ENCODE measurements at regions not wholly inside any gene's neighbourhood (a gene's known extent, or its start where the extent isn't known, plus 50 kb on each side); places are given as distances from the start of the nearest gene placed in this dataset.
A peak's percentile ranks its signal among the peaks of the same experiment; 100 is the strongest.

DNA sequence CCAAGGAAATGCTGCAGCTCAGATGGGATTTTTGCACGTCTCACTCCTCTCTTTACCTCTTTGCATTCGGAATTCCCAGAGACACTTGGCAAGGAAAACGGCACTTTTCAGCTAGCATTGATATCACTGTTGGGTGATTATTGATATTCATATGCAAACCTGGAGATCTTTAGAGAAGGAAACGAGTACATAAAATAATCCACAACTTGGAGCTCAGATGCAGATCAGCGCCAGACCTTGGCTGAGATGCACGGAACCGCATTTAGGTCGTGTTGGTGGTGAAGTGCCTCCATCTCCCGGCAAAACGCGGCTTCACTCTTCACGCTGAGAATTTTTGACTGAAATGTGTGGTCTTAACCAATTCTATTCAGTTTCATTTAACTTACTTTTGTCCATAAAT is 77.2 kb upstream of the ARHGEF7 start:
- Histone ChIP-seq H3F3A (replicated peaks; ENCODE audit: low read depth) (no peaks in the 10 kb centered on the region), H3K9me2 (ENCODE audit: insufficient read depth) (peaks cover 5% of the 10 kb centered on the region; the same call in 1 of the 2 replicates), H3K27ac (ENCODE audit: low read depth) (no peak overlapping the region), H3K36me3 (ENCODE audit: insufficient read depth) (no peaks in the 10 kb centered on the region), H2AFZ (peak overlapping the region; percentile 80; the same call in 1 of the 2 replicates), H3K4me3 (no peak overlapping the region), H3K4me1 (ENCODE audit: insufficient read depth) (no peaks in the 10 kb centered on the region; the same call in 1 of the 2 replicates), H3K4me2 (no peak overlapping the region), H3K79me2 (replicated peaks; ENCODE audit: insufficient read depth) (no peaks in the 10 kb centered on the region), H3K27me3 (ENCODE audit: insufficient read depth) (no peaks in the 10 kb centered on the region), H4K20me1 (replicated peaks; ENCODE audit: insufficient read depth) (no peaks in the 10 kb centered on the region)
- H3K27me3 Mint-ChIP-seq (ENCODE audit: insufficient read depth, low read depth, poor library complexity): no peaks in the 10 kb centered on the region
- H3K27ac Mint-ChIP-seq: no peak overlapping the region
- DNase-seq (ENCODE audit: low spot score) (no peak), ATAC-seq (no peak)
- H3K4me3 Mint-ChIP-seq: no peak overlapping the region
- TF ChIP-seq NANOG (IDR thresholded peaks at IDR 0.05; ENCODE audit: borderline replicate concordance) (no peak), ZNF331 (CRISPR knock-in tag; IDR thresholded peaks at IDR 0.05; ENCODE audit: low read depth) (no peak)
- TF ChIP-seq, protein P1, sequence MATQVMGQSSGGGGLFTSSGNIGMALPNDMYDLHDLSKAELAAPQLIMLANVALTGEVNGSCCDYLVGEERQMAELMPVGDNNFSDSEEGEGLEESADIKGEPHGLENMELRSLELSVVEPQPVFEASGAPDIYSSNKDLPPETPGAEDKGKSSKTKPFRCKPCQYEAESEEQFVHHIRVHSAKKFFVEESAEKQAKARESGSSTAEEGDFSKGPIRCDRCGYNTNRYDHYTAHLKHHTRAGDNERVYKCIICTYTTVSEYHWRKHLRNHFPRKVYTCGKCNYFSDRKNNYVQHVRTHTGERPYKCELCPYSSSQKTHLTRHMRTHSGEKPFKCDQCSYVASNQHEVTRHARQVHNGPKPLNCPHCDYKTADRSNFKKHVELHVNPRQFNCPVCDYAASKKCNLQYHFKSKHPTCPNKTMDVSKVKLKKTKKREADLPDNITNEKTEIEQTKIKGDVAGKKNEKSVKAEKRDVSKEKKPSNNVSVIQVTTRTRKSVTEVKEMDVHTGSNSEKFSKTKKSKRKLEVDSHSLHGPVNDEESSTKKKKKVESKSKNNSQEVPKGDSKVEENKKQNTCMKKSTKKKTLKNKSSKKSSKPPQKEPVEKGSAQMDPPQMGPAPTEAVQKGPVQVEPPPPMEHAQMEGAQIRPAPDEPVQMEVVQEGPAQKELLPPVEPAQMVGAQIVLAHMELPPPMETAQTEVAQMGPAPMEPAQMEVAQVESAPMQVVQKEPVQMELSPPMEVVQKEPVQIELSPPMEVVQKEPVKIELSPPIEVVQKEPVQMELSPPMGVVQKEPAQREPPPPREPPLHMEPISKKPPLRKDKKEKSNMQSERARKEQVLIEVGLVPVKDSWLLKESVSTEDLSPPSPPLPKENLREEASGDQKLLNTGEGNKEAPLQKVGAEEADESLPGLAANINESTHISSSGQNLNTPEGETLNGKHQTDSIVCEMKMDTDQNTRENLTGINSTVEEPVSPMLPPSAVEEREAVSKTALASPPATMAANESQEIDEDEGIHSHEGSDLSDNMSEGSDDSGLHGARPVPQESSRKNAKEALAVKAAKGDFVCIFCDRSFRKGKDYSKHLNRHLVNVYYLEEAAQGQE (IDR thresholded peaks at IDR 0.05; ENCODE audit: unreplicated experiment): no peak
- H3K36me3 Mint-ChIP-seq (ENCODE audit: low read depth): 0 out of 3 replicates have a peak, but pooled peaks cover under 1% of the 10 kb centered on the region
- peaks cover 1% of the 10 kb centered on the region; the same call in 1 of the 3 replicates for H3K9me3 Mint-ChIP-seq
- peaks cover 5% of the 10 kb centered on the region; the same call in 2 of the 3 replicates for H3K4me1 Mint-ChIP-seq

DNA sequence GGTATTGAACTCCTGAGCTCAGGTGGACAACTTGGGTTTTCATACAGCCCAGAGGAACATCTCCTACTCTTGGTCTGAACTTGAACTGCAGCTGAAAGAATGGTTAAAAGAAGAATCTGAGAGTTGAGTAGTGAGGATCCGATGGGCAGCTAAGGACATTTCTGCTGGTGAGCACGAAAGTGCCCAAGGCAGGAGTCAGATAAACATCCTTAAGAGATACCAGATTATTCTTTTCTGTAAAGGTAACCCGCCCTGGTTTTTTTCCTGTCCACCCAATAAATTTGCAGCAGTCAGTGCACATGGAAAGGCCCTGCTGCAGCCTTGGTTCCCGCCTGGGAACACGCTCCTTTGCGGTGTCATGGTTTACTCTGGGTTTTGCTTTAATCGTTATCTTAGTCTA is 78.4 kb upstream of the ARHGEF7 start:
- Histone ChIP-seq H2AFZ (no peak overlapping the region), H3K79me2 (replicated peaks; ENCODE audit: insufficient read depth) (no peaks in the 10 kb centered on the region), H3K4me1 (ENCODE audit: insufficient read depth) (no peaks in the 10 kb centered on the region; the same call in 1 of the 2 replicates), H3K4me3 (no peak overlapping the region), H3K36me3 (ENCODE audit: insufficient read depth) (no peaks in the 10 kb centered on the region), H3F3A (replicated peaks; ENCODE audit: low read depth) (no peaks in the 10 kb centered on the region), H3K27me3 (ENCODE audit: insufficient read depth) (no peaks in the 10 kb centered on the region), H4K20me1 (replicated peaks; ENCODE audit: insufficient read depth) (no peaks in the 10 kb centered on the region), H3K27ac (ENCODE audit: low read depth) (no peak overlapping the region), H3K4me2 (no peak overlapping the region), H3K9me2 (ENCODE audit: insufficient read depth) (peaks cover 6% of the 10 kb centered on the region; the same call in 1 of the 2 replicates)
- Mint-ChIP-seq H3K27me3 (ENCODE audit: insufficient read depth, low read depth, poor library complexity) (no peaks in the 10 kb centered on the region), H3K4me1 (peaks cover 5% of the 10 kb centered on the region; the same call in 2 of the 3 replicates), H3K9me3 (no peaks in the 10 kb centered on the region), H3K4me3 (no peak overlapping the region), H3K27ac (no peak overlapping the region), H3K36me3 (ENCODE audit: low read depth) (no peaks in the 10 kb centered on the region)
- no peak for DNase-seq (ENCODE audit: low spot score)
- no peak for ATAC-seq
- TF ChIP-seq ZNF331 (CRISPR knock-in tag; IDR thresholded peaks at IDR 0.05; ENCODE audit: low read depth) (no peak), CREB1 (CRISPR knock-in tag; IDR thresholded peaks at IDR 0.05; ENCODE audit: low read depth) (no peak), EZH2 (IDR thresholded peaks at IDR 0.05; ENCODE audit: low read depth, unreplicated experiment) (no peak), STAT1 (IDR thresholded peaks at IDR 0.05; ENCODE audit: unreplicated experiment) (no peak), POLR2AphosphoS5 (IDR thresholded peaks at IDR 0.05; ENCODE audit: low read depth) (no peak), NANOG (IDR thresholded peaks at IDR 0.05; ENCODE audit: borderline replicate concordance) (no peak), JUNB (IDR thresholded peaks at IDR 0.05; ENCODE audit: unreplicated experiment) (no peak)
- TF ChIP-seq, protein P2, sequence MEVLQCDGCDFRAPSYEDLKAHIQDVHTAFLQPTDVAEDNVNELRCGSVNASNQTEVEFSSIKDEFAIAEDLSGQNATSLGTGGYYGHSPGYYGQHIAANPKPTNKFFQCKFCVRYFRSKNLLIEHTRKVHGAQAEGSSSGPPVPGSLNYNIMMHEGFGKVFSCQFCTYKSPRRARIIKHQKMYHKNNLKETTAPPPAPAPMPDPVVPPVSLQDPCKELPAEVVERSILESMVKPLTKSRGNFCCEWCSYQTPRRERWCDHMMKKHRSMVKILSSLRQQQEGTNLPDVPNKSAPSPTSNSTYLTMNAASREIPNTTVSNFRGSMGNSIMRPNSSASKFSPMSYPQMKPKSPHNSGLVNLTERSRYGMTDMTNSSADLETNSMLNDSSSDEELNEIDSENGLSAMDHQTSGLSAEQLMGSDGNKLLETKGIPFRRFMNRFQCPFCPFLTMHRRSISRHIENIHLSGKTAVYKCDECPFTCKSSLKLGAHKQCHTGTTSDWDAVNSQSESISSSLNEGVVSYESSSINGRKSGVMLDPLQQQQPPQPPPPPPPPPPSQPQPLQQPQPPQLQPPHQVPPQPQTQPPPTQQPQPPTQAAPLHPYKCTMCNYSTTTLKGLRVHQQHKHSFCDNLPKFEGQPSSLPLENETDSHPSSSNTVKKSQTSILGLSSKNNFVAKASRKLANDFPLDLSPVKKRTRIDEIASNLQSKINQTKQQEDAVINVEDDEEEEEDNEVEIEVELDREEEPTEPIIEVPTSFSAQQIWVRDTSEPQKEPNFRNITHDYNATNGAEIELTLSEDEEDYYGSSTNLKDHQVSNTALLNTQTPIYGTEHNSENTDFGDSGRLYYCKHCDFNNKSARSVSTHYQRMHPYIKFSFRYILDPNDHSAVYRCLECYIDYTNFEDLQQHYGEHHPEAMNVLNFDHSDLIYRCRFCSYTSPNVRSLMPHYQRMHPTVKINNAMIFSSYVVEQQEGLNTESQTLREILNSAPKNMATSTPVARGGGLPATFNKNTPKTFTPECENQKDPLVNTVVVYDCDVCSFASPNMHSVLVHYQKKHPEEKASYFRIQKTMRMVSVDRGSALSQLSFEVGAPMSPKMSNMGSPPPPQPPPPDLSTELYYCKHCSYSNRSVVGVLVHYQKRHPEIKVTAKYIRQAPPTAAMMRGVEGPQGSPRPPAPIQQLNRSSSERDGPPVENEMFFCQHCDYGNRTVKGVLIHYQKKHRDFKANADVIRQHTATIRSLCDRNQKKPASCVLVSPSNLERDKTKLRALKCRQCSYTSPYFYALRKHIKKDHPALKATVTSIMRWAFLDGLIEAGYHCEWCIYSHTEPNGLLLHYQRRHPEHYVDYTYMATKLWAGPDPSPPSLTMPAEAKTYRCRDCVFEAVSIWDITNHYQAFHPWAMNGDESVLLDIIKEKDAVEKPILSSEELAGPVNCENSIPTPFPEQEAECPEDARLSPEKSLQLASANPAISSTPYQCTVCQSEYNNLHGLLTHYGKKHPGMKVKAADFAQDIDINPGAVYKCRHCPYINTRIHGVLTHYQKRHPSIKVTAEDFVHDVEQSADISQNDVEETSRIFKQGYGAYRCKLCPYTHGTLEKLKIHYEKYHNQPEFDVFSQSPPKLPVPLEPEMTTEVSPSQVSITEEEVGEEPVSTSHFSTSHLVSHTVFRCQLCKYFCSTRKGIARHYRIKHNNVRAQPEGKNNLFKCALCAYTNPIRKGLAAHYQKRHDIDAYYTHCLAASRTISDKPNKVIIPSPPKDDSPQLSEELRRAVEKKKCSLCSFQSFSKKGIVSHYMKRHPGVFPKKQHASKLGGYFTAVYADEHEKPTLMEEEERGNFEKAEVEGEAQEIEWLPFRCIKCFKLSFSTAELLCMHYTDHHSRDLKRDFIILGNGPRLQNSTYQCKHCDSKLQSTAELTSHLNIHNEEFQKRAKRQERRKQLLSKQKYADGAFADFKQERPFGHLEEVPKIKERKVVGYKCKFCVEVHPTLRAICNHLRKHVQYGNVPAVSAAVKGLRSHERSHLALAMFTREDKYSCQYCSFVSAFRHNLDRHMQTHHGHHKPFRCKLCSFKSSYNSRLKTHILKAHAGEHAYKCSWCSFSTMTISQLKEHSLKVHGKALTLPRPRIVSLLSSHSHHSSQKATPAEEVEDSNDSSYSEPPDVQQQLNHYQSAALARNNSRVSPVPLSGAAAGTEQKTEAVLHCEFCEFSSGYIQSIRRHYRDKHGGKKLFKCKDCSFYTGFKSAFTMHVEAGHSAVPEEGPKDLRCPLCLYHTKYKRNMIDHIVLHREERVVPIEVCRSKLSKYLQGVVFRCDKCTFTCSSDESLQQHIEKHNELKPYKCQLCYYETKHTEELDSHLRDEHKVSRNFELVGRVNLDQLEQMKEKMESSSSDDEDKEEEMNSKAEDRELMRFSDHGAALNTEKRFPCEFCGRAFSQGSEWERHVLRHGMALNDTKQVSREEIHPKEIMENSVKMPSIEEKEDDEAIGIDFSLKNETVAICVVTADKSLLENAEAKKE (CRISPR knock-in tag; IDR thresholded peaks at IDR 0.05): no peak
- TF ChIP-seq, protein P3, sequence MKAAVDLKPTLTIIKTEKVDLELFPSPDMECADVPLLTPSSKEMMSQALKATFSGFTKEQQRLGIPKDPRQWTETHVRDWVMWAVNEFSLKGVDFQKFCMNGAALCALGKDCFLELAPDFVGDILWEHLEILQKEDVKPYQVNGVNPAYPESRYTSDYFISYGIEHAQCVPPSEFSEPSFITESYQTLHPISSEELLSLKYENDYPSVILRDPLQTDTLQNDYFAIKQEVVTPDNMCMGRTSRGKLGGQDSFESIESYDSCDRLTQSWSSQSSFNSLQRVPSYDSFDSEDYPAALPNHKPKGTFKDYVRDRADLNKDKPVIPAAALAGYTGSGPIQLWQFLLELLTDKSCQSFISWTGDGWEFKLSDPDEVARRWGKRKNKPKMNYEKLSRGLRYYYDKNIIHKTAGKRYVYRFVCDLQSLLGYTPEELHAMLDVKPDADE (IDR thresholded peaks at IDR 0.05): no peak

Data from GM23338 (cell line).